Fibroblast of skin of abdomen (primary cell): ENCODE measurements at regions not wholly inside any gene's neighbourhood (a gene's known extent, or its start where the extent isn't known, plus 50 kb on each side); places are given as distances from the start of the nearest gene placed in this dataset.
A peak's percentile ranks its signal among the peaks of the same experiment; 100 is the strongest.

ENCODE experiments used
- DNase-seq: peaks from one replicate; pipeline ENCODE4 v3.0.0-alpha.2; 2013

- DNase-seq: no peak
These were observed 342.1 kb downstream of the TLE4 start for GRCh38 chr9:79913867-79914266.

GRCh38 chr9:79912318-79913070, 340.7 kb downstream of the TLE4 start:
- DNase-seq: peak; percentile 59

- DNase-seq: no peak
These were observed 340.0 kb downstream of the TLE4 start for GRCh38 chr9:79911724-79912123.

- DNase-seq: peak; percentile 3
These were observed 331.2 kb downstream of the TLE4 start for GRCh38 chr9:79902825-79903600.

GRCh38 chr9:79900754-79901153, 329.0 kb downstream of the TLE4 start:
- no peak for DNase-seq

- DNase-seq: no peak
These were observed 324.7 kb downstream of the TLE4 start for GRCh38 chr9:79896390-79896980.

- DNase-seq: no peak
These were observed 323.5 kb downstream of the TLE4 start for GRCh38 chr9:79895232-79895631.

- DNase-seq: no peak
These were observed 317.6 kb downstream of the TLE4 start for GRCh38 chr9:79889369-79889768.

GRCh38 chr9:79885093-79885857, 313.5 kb downstream of the TLE4 start:
- DNase-seq: no peak

GRCh38 chr9:79884546-79884945, 312.8 kb downstream of the TLE4 start:
- DNase-seq: no peak

GRCh38 chr9:79883073-79883645, 311.4 kb downstream of the TLE4 start:
- no peak for DNase-seq

- DNase-seq: no peak
These were observed 308.9 kb downstream of the TLE4 start for GRCh38 chr9:79880626-79881025.

- DNase-seq: no peak
These were observed 306.3 kb downstream of the TLE4 start for GRCh38 chr9:79877943-79878602.

- DNase-seq: no peak
These were observed 296.9 kb downstream of the TLE4 start for GRCh38 chr9:79868567-79869189.

- no peak for DNase-seq
These were observed 291.4 kb downstream of the TLE4 start for GRCh38 chr9:79862921-79863890.

- peak; percentile 1 for DNase-seq
These were observed 286.7 kb downstream of the TLE4 start for GRCh38 chr9:79858508-79858907.

- DNase-seq: no peak
These were observed 285.4 kb downstream of the TLE4 start for GRCh38 chr9:79857188-79857587.

- DNase-seq: no peak
These were observed 275.3 kb downstream of the TLE4 start for GRCh38 chr9:79847074-79847473.

GRCh38 chr9:79829566-79830302, 258.0 kb downstream of the TLE4 start:
- DNase-seq: no peak
